ENCODE measurements at regions not wholly inside any gene's neighbourhood (a gene's known extent, or its start where the extent isn't known, plus 50 kb on each side); places are given as distances from the start of the nearest gene placed in this dataset.

GRCh38 chr5:163193886-163194285 is 243.5 kb upstream of the CCNG1 start:
- TF ChIP-seq CTCF (IDR thresholded peaks at IDR 0.05; ENCODE audit: poor library complexity, severe bottlenecking) (no peak), EZH2 (IDR thresholded peaks at IDR 0.05; ENCODE audit: borderline replicate concordance, insufficient read depth, low read length, poor library complexity, severe bottlenecking) (no peak), RAD21 (conservative IDR thresholded peaks at IDR 0.05) (no peak), POLR2AphosphoS5 (IDR thresholded peaks at IDR 0.05) (no peak), EP300 (conservative IDR thresholded peaks at IDR 0.05; ENCODE audit: poor library complexity, severe bottlenecking) (no peak), REST (IDR thresholded peaks at IDR 0.05; ENCODE audit: borderline replicate concordance) (no peak), MXI1 (conservative IDR thresholded peaks at IDR 0.05; ENCODE audit: poor library complexity, severe bottlenecking) (no peak), TAF1 (IDR thresholded peaks at IDR 0.05; ENCODE audit: low read depth) (no peak), SMC3 (conservative IDR thresholded peaks at IDR 0.05; ENCODE audit: poor library complexity) (no peak)

Data from neural cell (in vitro differentiated cells).